ENCODE measurements at regions not wholly inside any gene's neighbourhood (a gene's known extent, or its start where the extent isn't known, plus 50 kb on each side); places are given as distances from the start of the nearest gene placed in this dataset.
"Not testable (repeated sequence)": the region's sequence is repeated elsewhere in the genome, so short reads cannot be mapped to it uniquely, and the experiment has no call there.

DNA sequence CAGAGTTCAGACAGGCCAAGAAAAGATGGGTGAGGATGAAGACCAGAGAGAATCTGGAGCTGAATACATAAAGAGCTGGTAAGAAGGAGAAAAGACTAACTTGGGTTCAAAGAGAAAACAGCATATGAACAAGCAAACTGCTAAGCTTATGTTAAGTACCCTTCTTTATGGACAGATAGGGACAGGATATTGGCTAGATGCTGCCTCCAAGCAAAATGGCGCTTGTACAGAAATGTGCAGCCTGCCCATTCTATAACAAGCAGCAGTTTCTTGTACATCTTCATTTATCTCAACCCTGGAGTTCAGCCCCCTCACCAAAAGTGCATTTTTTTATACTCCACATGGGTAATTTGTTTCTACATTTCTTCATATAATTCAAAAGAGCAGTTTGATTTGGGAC, 184.5 kb downstream of the RMST start:
- ChIA-PET CTCF (no interaction called here), POLR2A (no interaction called here)
- TF ChIP-seq, protein P1, sequence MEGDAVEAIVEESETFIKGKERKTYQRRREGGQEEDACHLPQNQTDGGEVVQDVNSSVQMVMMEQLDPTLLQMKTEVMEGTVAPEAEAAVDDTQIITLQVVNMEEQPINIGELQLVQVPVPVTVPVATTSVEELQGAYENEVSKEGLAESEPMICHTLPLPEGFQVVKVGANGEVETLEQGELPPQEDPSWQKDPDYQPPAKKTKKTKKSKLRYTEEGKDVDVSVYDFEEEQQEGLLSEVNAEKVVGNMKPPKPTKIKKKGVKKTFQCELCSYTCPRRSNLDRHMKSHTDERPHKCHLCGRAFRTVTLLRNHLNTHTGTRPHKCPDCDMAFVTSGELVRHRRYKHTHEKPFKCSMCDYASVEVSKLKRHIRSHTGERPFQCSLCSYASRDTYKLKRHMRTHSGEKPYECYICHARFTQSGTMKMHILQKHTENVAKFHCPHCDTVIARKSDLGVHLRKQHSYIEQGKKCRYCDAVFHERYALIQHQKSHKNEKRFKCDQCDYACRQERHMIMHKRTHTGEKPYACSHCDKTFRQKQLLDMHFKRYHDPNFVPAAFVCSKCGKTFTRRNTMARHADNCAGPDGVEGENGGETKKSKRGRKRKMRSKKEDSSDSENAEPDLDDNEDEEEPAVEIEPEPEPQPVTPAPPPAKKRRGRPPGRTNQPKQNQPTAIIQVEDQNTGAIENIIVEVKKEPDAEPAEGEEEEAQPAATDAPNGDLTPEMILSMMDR (IDR thresholded peaks at IDR 0.05; ENCODE audit: insufficient read depth, low read length, missing control alignments): no peak
- DNase-seq (ENCODE audit: low read depth, low spot score): no peak
- H3K4me3 ChIP-seq (ENCODE audit: low read depth, low read length): no peak overlapping the region

DNA sequence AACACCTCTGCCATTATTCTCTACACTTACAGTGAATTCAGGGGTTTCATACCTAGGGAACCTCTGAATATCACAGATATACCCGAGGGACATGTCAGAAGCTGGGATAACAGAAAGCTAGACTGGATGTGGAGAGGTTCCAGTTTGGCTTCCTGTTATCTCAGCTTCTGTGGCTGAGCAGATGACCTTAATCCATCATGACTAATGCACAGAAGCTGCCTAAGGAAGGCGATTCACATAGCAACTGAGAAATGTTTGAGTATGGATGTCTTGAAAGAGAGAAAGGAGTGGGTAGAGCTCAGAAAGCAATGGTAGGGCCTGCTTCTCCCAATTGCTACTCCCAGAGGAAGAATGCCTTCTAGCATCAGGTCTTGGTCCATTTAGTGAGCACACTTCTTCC, 187.6 kb downstream of the RMST start:
- no peak overlapping the region for H3K4me3 ChIP-seq (ENCODE audit: low read depth, low read length)
- ChIA-PET CTCF (no interaction called here), POLR2A (no interaction called here)
- TF ChIP-seq, protein P1 (IDR thresholded peaks at IDR 0.05; ENCODE audit: insufficient read depth, low read length, missing control alignments): no peak
- DNase-seq (ENCODE audit: low read depth, low spot score): no peak

DNA sequence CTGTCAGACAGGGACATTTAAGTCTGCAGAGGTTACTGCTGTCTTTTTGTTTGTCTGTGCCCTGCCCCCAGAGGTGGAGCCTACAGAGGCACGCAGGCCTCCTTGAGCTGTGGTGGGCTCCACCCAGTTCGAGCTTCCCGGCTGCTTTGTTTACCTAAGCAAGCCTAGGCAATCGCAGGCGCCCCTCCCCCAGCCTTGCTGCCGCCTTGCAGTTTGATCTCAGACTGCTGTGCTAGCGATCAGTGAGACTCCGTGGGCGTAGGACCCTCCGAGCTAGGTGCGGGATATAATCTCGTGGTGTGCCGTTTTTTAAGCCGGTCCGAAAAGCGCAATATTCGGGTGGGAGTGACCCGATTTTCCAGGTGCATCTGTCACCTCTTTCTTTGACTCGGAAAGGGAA, 193.9 kb downstream of the RMST start:
- H3K4me3 ChIP-seq (ENCODE audit: low read depth, low read length); POLR2A ChIA-PET; CTCF ChIA-PET; DNase-seq (ENCODE audit: low read depth, low spot score): not testable (repeated sequence)

DNA sequence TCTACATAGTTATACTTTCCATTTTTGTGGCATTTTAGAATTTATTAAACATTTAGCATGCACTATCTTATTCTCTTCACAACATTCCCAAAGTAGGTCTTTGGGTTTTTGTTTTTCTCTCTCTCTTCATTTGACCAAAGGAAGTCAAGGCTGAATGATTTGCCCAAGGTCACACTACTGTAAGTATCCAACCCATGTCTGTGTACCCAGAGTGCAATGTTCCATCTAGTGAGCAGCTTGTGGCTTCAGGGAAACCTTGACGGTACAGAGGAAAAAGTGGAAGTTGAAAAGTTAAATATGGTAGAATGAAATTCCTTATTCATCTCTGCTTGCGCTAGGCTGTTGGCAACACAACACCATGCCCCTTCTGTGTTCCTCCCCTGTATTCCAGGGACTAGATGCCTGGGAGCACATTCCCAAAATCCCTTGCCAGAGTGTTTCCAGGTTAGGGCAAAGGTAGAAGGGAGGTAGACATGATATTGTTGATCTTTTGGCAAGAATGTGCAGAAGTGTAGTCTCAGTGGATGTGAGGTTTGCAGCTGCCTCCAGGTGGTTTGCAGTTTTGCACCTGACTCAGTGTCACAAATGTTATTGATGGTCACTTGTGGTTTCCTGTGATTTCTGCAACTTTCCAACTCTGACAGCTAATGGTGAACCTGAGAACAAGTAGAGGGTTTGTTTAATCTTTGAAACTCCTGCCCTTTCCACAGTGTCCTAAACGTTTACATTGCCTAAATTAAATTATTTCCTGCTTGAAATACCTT, 196.7 kb downstream of the RMST start:
- CTCF ChIA-PET: no interaction called here
- no peak overlapping the region for H3K4me3 ChIP-seq (ENCODE audit: low read depth, low read length)
- TF ChIP-seq, protein P1 (IDR thresholded peaks at IDR 0.05; ENCODE audit: insufficient read depth, low read length, missing control alignments): no peak
- DNase-seq (ENCODE audit: low read depth, low spot score): no peak
- POLR2A ChIA-PET: no interaction called here

DNA sequence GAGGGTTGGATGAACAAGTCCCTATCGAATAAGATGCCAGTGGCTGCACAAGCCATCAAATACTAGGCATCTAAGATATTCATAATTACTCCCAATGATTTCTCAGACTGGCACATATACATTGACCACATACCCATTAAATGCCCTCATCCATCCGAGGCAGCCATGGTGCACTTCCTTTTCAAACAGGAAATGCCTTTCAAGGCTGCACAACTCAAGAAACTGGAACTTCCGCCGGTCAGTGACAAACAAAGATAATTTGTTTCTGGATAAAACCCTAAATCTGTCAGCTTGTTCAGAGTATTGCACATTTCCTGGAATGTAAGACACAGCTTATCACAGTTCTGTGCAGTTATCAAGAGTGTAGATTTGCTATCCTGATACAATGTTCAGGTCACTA, 203.7 kb downstream of the RMST start:
- CTCF ChIA-PET: no interaction called here
- no peak overlapping the region for H3K4me3 ChIP-seq (ENCODE audit: low read depth, low read length)
- POLR2A ChIA-PET: no interaction called here
- no peak for DNase-seq (ENCODE audit: low read depth, low spot score)
- TF ChIP-seq, protein P1 (IDR thresholded peaks at IDR 0.05; ENCODE audit: insufficient read depth, low read length, missing control alignments): no peak

DNA sequence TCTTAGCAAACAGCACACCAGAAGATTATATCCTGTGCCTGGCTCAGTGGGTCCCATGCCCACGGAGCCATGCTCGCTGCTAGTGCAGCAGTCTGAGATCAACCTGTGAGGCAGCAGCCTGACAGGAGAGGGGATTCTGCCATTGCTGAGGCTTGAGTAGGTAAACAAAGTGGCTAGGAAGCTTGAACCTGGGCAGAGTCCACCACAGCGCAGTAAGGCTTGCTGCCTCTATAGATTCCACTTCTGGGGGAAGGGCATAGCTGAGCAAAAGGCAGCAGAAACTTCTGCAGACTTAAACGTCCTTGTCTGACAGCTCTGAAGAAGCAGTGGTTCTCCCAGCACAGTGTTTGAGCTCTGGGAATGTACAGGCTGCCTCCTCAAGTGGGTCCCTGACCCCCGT, 210.3 kb downstream of the RMST start:
- POLR2A ChIA-PET: no interaction called here
- TF ChIP-seq, protein P1 (IDR thresholded peaks at IDR 0.05; ENCODE audit: insufficient read depth, low read length, missing control alignments): no peak
- no peak for DNase-seq (ENCODE audit: low read depth, low spot score)
- CTCF ChIA-PET: no interaction called here
- no peak overlapping the region for H3K4me3 ChIP-seq (ENCODE audit: low read depth, low read length)

DNA sequence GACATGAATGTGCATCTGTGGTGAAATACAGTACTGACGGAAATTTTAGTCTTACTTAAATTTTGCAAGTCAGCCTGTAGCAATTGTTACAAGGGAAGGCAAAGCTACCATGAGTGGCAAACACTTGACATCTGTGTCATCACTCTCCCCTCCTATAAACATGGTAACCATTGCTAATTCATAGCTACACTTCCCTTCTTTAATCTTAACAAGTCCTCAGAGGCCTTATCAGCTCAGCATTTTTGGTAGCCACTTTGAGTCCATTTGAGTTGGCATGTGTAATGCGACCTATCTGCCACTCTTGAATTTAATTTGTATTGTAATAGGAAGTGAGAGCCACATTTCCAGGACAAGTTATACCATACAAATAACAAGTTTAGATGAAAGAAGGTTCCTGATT, 218.1 kb downstream of the RMST start:
- TF ChIP-seq, protein P1 (IDR thresholded peaks at IDR 0.05; ENCODE audit: insufficient read depth, low read length, missing control alignments): no peak
- ChIA-PET CTCF (no interaction called here), POLR2A (no interaction called here)
- DNase-seq (ENCODE audit: low read depth, low spot score): no peak
- H3K4me3 ChIP-seq (ENCODE audit: low read depth, low read length): no peak overlapping the region

All from AG04449 (cell line).